Activated CD8-positive, alpha-beta memory T cell treated with anti-CD3 and anti-CD28 coated beads for 36 hours (primary cell): ENCODE measurements at regions not wholly inside any gene's neighbourhood (a gene's known extent, or its start where the extent isn't known, plus 50 kb on each side); places are given as distances from the start of the nearest gene placed in this dataset.

Experiments used
- CTCF ChIA-PET: fragments of 350-600 bp; sonication (Branson Sonifier 250); formaldehyde crosslinking; loops from one replicate; lab custom pipeline; 2021; ENCODE audit warnings: antibody characterized with exemption; lab: Charles Lee
- POLR2A ChIA-PET: fragments of 350-600 bp; sonication (Branson Sonifier 250); formaldehyde crosslinking; loops from one replicate; lab custom pipeline; 2021; ENCODE audit warnings: antibody characterized with exemption; lab: Charles Lee

- ChIA-PET CTCF (no interaction called here), POLR2A (no interaction called here)
Measured at GRCh38 chr21:23524685-23525084, 2082.6 kb downstream of the MRPL39 start.

- ChIA-PET POLR2A (no interaction called here), CTCF (no interaction called here)
Measured at GRCh38 chr21:23522751-23523150, 2084.5 kb downstream of the MRPL39 start.

- CTCF ChIA-PET: interaction anchor here (0.6 kb wide), 1 partner anchor 71 kb away, joined by 3 read pairs; no protein-coding TSS in a partner anchor
- POLR2A ChIA-PET: no interaction called here
Measured at GRCh38 chr21:23507501-23507900, 2099.8 kb downstream of the MRPL39 start.

GRCh38 chr21:23496729-23497128, 2110.6 kb downstream of the MRPL39 start:
- ChIA-PET CTCF (no interaction called here), POLR2A (no interaction called here)

- POLR2A ChIA-PET: no interaction called here
- CTCF ChIA-PET: no interaction called here
Measured at GRCh38 chr21:23488245-23488644, 2119.0 kb downstream of the MRPL39 start.

GRCh38 chr21:23480591-23481270, 2126.6 kb downstream of the MRPL39 start:
- POLR2A ChIA-PET: no interaction called here

GRCh38 chr21:23478381-23478780, 2128.9 kb downstream of the MRPL39 start:
- POLR2A ChIA-PET: no interaction called here

More at GRCh38 chr21:23480591-23481270, 2126.6 kb downstream of the MRPL39 start:
- CTCF ChIA-PET: no interaction called here

GRCh38 chr21:23475281-23476219, 2131.7 kb downstream of the MRPL39 start:
- POLR2A ChIA-PET: no interaction called here
- CTCF ChIA-PET: no interaction called here

More at GRCh38 chr21:23478381-23478780, 2128.9 kb downstream of the MRPL39 start:
- CTCF ChIA-PET: no interaction called here

- ChIA-PET CTCF (no interaction called here), POLR2A (no interaction called here)
Measured at GRCh38 chr21:23471877-23472276, 2135.4 kb downstream of the MRPL39 start.

GRCh38 chr21:23463365-23463764, 2143.9 kb downstream of the MRPL39 start:
- POLR2A ChIA-PET: no interaction called here
- CTCF ChIA-PET: no interaction called here

- ChIA-PET CTCF (no interaction called here), POLR2A (no interaction called here)
Measured at GRCh38 chr21:23455676-23456075, 2151.6 kb downstream of the MRPL39 start.

GRCh38 chr21:23452384-23453083, 2154.7 kb downstream of the MRPL39 start:
- ChIA-PET CTCF (no interaction called here), POLR2A (no interaction called here)

GRCh38 chr21:23445307-23445706, 2162.0 kb downstream of the MRPL39 start:
- ChIA-PET POLR2A (no interaction called here), CTCF (no interaction called here)

- ChIA-PET POLR2A (no interaction called here), CTCF (no interaction called here)
Measured at GRCh38 chr21:23438081-23438480, 2169.2 kb downstream of the MRPL39 start.

GRCh38 chr21:23402929-23403520, 2204.3 kb downstream of the MRPL39 start:
- ChIA-PET CTCF (no interaction called here), POLR2A (no interaction called here)

GRCh38 chr21:23401278-23401677, 2206.0 kb downstream of the MRPL39 start:
- CTCF ChIA-PET: no interaction called here
- POLR2A ChIA-PET: no interaction called here

GRCh38 chr21:23398726-23399125, 2208.6 kb downstream of the MRPL39 start:
- POLR2A ChIA-PET: no interaction called here
- CTCF ChIA-PET: no interaction called here

GRCh38 chr21:23394458-23394857, 2212.8 kb downstream of the MRPL39 start:
- ChIA-PET POLR2A (no interaction called here), CTCF (no interaction called here)

- ChIA-PET CTCF (no interaction called here), POLR2A (no interaction called here)
Measured at GRCh38 chr21:23384679-23385078, 2222.6 kb downstream of the MRPL39 start.

- CTCF ChIA-PET: no interaction called here
- POLR2A ChIA-PET: no interaction called here
Measured at GRCh38 chr21:23374155-23374554, 2233.1 kb downstream of the MRPL39 start.
